ENCODE measurements at regions not wholly inside any gene's neighbourhood (a gene's known extent, or its start where the extent isn't known, plus 50 kb on each side); places are given as distances from the start of the nearest gene placed in this dataset.
A peak's percentile ranks its signal among the peaks of the same experiment; 100 is the strongest.
"Not testable (repeated sequence)": the region's sequence is repeated elsewhere in the genome, so short reads cannot be mapped to it uniquely, and the experiment has no call there.

DNA sequence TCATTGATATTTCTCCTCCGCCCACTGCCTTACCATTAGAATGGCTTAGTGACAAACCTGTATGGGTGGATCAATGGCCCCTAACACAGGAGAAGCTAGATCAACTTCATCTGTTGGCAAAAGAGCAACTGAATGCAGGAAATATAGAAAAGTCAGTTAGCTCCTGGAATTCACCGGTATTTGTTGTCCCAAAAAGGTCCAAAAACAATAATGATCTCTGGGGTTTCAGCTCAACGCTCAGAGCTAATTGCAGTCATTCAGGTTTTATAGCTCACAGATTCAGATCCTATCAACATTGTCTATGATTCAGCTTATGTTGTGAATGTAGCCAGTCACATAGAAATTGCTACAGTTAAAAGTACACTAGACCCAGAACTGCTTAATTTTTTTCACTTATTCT, 124.0 kb upstream of the ZCCHC13 start:
- no peak for DNase-seq

DNA sequence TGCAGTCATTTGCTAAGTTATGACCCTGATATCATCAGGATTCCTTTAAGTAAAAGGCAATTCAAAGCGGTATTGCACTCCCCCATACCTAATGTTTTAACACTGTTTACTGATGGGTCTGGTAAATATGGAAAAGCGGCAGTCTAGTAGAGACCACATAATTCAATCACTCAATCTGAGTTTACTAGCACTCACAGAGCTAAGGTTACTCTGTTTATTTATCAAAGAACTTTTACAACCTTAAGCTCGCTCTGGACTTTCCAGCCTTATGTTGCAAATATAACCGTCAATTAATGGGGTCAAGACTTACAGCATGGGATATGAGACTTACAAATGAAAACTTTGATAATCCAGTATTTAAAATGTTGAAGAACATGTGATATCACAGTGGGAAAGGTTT, 124.5 kb upstream of the ZCCHC13 start:
- no peak for DNase-seq

DNA sequence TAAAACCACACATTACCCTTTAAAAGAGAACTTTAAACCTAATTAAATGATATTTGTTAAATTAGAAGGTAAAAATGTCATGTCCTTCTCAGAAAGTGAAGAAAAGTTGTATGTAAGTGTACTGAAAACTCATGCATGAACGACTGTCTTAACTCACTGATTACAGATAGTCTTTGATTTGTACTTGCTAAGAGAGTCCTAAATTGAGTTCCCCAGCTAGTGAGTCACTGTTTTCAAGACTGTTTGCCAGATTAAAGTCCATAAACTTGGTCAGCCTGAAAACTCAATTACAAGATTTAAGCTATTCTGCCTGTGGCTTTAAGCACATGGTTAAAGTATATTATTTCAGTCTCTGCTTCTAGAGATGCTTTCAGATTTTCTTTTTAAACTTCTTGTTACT, 124.9 kb upstream of the ZCCHC13 start:
- DNase-seq: no peak

DNA sequence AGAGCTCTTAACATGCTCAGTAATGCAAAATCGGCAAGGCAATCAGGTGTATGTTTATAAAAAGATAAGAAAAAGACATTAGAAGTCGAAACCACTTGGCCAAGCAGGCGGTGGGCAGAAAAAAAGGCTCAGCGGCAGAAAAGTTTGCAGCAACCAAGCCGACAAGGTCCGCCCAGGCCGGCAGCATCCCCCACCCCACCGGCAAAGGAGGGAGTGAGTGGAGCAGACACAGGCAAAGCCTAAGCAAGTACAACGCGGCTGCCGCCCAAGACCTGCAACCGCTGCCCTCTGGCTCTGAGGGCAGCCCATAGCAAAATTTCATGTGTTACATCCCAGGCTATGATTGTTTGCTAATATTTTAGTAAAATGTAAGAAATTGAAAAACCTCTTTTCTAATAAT, 125.4 kb upstream of the ZCCHC13 start:
- DNase-seq: no peak

GRCh38 chrX:74171465-74171864, 132.5 kb upstream of the ZCCHC13 start:
- no peak for DNase-seq

DNA sequence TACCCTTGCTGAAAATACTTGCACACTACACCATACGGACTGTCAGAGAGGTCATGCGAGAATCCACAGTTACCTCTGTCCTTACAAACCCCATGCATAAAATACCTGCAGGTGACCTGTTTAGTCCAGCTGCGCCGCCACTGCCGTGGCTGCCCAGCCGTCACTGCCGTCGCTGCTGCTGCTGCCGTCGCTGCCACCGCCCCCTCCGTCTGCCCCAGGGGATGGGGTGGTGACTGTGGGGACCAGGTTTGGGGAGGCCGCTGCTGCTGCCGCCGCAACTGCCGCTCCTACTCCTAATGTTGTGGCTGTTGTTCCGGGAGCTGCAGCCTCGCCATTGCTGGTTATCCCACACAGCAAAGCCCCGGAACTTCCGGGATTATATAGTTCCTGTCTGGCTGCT, 141.8 kb upstream of the ZCCHC13 start:
- DNase-seq: no peak

- DNase-seq: no peak
Measured at GRCh38 chrX:74160816-74161215, 143.2 kb upstream of the ZCCHC13 start.

- DNase-seq: no peak
Measured at GRCh38 chrX:74160358-74160757, 143.6 kb upstream of the ZCCHC13 start.

- no peak for DNase-seq
Measured at GRCh38 chrX:74147439-74147838, 156.5 kb upstream of the ZCCHC13 start.

DNA sequence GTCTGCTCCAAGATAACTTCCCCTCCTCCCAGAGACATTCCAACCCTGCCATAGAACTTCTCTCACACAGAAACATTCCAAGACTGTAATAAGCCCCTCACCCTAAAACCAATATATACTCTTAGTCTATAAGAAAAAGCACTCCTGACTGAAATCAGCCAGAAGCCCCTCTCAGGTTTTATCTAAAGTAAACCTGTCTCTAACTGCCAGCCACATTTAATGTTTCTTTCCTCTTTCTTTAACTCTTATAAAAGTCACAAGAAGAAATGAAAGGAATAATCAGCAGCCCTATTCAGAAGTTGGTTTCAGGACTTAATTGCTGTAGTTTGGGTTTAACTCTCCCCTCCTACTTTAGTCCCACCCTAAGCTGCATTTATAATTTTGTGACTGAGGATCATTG, 165.0 kb upstream of the ZCCHC13 start:
- no peak for DNase-seq

- peak; percentile 1 for DNase-seq
Measured at GRCh38 chrX:74133156-74133796, 170.7 kb upstream of the ZCCHC13 start.

- no peak for DNase-seq
Measured at GRCh38 chrX:74132280-74132679, 171.7 kb upstream of the ZCCHC13 start.

DNA sequence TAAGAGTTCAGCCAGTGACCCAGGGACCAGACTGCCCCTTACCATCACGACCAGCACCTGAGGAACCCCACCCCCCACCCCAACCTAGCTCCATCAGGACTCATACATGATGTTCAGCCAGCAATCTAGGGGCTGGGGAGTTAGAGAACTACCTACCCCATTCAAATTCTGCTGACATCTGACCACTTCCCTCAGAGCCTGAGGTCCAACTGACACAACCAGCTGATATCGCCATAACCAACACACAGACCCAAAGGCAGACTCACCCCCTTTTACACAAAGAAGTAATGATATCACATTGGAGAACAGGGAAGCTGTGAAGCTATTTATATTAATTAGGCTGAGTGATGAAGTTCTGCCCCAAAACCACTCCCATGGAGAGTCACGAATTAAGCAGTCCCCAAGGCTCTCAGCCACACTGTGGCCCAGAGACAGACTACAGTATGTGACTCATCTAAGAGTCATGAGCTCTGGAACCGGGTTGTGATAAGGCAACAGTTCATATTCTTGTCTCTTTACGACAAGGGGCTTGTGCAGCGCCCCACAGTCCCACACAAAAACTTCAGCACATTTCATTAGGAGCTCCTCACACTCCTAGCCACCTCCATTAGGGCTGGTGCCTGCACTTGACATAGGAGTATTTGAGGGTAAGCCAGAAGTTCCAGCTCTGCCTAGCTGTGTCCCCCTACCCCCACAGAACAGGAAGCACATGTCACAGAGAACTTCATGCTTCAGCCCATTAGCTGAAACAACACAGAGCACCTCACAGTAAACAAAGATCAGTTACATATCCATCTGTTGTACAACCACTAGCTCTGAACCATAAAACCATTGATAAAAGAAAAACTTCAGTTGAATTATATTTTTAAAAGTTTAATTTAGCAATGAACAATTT, 184.7 kb upstream of the ZCCHC13 start:
- DNase-seq: peak; percentile 11

- DNase-seq: peak; percentile 47
Measured at GRCh38 chrX:74117962-74118902, 185.7 kb upstream of the ZCCHC13 start.

- DNase-seq: no peak
Measured at GRCh38 chrX:74111245-74111644, 192.7 kb upstream of the ZCCHC13 start.

GRCh38 chrX:74107666-74108065, 196.3 kb upstream of the ZCCHC13 start:
- no peak for DNase-seq

GRCh38 chrX:74104356-74105015, 199.5 kb upstream of the ZCCHC13 start:
- peak; percentile 77 for DNase-seq

DNA sequence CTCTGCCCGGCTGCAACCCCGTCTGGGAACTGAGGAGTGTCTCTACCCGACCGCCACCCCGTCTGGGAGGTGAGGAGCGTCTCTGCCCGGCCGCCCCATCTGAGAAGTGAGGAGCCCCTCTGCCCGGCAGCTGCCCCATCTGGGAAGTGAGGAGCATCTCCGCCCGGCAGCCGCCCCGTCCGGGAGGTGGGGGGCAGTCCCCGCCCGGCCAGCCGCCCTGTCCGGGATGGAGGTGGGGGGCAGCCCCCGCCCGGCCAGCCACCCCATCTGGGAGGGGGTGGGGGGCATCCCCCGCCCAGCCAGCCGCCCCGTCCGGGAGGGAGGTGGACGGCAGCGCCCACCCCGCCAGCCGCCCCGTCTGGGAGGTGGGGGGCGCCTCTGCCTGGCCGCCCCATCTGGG, 205.6 kb upstream of the ZCCHC13 start:
- DNase-seq: not testable (repeated sequence)

DNA sequence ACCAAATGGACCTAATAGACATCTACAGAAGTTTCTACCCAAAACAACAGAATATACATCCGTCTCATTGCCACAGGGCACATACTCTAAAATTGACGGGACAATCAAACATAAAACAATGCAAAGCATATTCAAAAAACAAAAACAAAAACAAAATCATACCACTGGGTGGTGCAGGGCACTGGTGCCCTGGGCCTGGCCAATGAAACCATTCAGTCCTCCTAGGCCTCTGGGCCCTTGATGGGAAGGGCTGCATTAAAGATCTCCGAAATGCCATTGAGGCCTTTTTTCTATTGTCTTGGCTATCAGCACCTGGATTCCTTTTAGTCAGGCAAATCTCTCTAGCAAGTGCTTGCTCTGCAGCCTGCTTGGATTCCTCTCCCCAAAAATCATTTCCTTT, 213.9 kb upstream of the ZCCHC13 start:
- no peak for DNase-seq

DNA sequence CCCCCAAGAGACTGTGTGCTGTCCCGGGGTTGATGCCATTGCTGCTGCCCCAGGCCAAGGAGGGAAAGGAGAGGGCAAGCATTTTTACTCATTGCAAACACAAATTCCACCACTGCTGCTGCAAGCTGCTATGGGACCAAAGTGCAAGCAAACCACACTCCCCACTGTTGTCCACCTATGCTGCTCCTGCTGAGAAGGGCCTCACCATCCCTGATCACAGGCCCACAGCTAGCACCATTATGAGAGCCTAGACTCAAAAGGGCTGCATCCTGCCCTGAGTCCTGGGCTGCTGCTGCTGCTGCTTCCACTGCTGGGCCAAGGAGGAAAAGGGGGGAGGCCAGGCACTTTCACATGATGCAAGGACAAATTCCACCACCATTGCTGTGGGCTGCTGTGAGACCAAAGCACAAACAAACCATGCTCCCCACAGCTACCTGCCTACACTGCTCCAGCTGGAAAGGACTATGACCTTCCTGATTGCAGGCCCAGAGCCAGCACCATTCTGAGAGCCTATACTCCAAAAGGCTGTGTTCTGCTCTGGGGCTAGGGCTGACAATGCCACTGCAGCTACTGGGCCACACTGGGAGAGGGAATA, 218.2 kb upstream of the ZCCHC13 start:
- DNase-seq: no peak

GRCh38 chrX:74080165-74080564, 223.8 kb upstream of the ZCCHC13 start:
- no peak for DNase-seq

GRCh38 chrX:74065831-74066390, 213.4 kb upstream of the XIST start:
- DNase-seq: no peak

Data from T1000 (cell line).